Peyer's patch (tissue), 4 donors: ENCODE measurements at regions not wholly inside any gene's neighbourhood (a gene's known extent, or its start where the extent isn't known, plus 50 kb on each side); places are given as distances from the start of the nearest gene placed in this dataset.

Experiments
- DNase-seq, 3 donors: peaks; one replicate each; pipeline ENCODE4 v3.0.0-alpha.2; 2017 to 2019
- H3K27ac ChIP-seq, 4 donors: fragments of 200-600 bp; sonication (generic); one replicate each; pipeline ENCODE4 v1.5.1; 2016 to 2019
- H3K27me3 ChIP-seq, 2 donors: fragments of 200-600 bp; sonication (generic); one replicate each; pipeline ENCODE4 v1.5.1; 2019
- H3K36me3 ChIP-seq, 3 donors: fragments of 200-600 bp; sonication (generic); one replicate each; pipeline ENCODE4 v1.5.1; 2016 to 2019
- H3K4me1 ChIP-seq, 4 donors: fragments of 200-600 bp; sonication (generic); one replicate each; pipeline ENCODE4 v1.5.1; 2016 to 2019
- H3K4me3 ChIP-seq, 4 donors: fragments of 200-600 bp; sonication (generic); 1 replicate in 3 of 4; 2 replicates in 1 of 4; pipeline ENCODE4 v1.5.1; 2016 to 2019; ENCODE audit warnings: mild to moderate bottlenecking in 1 of 4
- H3K9me3 ChIP-seq, 4 donors: fragments of 200-600 bp; sonication (generic); one replicate each; pipeline ENCODE4 v1.5.1; 2016 to 2019; ENCODE audit warnings: mild to moderate bottlenecking in 1 of 4
- POLR2A ChIP-seq, 2 donors: fragments of 450-650 bp; IDR thresholded peaks; one replicate each; pipeline ENCODE4 v1.5.1; 2017; ENCODE audit warnings: antibody characterized with exemption in 2 of 2, mild to moderate bottlenecking in 2 of 2, moderate library complexity in 2 of 2
- TF ChIP-seq, protein P1 (sequence below), 6 experiments: fragments of 450-650 bp in 4 of 6; fragments of 200-600 bp in 2 of 6; sonication (generic) in 1 of 6; IDR thresholded peaks; one replicate each; pipeline ENCODE4 v1.5.1; 2017 to 2019; ENCODE audit warnings: antibody characterized with exemption in 6 of 6, mild to moderate bottlenecking in 3 of 6, moderate library complexity in 1 of 6

- Histone ChIP-seq H3K4me1 (no peaks in the 10 kb centered on the region), H3K27ac (no peak overlapping the region), H3K36me3 (no peaks in the 10 kb centered on the region), H3K4me3 (no peak overlapping the region), H3K27me3 (no peaks in the 10 kb centered on the region), H3K9me3 (no peaks in the 10 kb centered on the region)
- no peak for DNase-seq
- no peak for TF ChIP-seq POLR2A (IDR thresholded peaks at IDR 0.05)
- TF ChIP-seq, protein P1, sequence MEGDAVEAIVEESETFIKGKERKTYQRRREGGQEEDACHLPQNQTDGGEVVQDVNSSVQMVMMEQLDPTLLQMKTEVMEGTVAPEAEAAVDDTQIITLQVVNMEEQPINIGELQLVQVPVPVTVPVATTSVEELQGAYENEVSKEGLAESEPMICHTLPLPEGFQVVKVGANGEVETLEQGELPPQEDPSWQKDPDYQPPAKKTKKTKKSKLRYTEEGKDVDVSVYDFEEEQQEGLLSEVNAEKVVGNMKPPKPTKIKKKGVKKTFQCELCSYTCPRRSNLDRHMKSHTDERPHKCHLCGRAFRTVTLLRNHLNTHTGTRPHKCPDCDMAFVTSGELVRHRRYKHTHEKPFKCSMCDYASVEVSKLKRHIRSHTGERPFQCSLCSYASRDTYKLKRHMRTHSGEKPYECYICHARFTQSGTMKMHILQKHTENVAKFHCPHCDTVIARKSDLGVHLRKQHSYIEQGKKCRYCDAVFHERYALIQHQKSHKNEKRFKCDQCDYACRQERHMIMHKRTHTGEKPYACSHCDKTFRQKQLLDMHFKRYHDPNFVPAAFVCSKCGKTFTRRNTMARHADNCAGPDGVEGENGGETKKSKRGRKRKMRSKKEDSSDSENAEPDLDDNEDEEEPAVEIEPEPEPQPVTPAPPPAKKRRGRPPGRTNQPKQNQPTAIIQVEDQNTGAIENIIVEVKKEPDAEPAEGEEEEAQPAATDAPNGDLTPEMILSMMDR (IDR thresholded peaks at IDR 0.05): no peak
These were observed 720.2 kb upstream of the GOLIM4 start for GRCh38 chr3:168815946-168816345.

GRCh38 chr3:168813225-168813802 lies 717.6 kb upstream of the GOLIM4 start:
- H3K27me3 ChIP-seq: no peaks in the 10 kb centered on the region
- H3K27ac ChIP-seq: no peak overlapping the region
- H3K9me3 ChIP-seq: no peaks in the 10 kb centered on the region
- no peaks in the 10 kb centered on the region for H3K36me3 ChIP-seq
- DNase-seq: no peak
- TF ChIP-seq POLR2A (IDR thresholded peaks at IDR 0.05): no peak
- TF ChIP-seq, protein P1 (IDR thresholded peaks at IDR 0.05): no peak
- no peak overlapping the region for H3K4me3 ChIP-seq
- H3K4me1 ChIP-seq: no peaks in the 10 kb centered on the region

GRCh38 chr3:168812234-168812633 lies 716.5 kb upstream of the GOLIM4 start:
- Histone ChIP-seq H3K27me3 (no peaks in the 10 kb centered on the region), H3K4me3 (no peak overlapping the region)
- DNase-seq: no peak

DNA sequence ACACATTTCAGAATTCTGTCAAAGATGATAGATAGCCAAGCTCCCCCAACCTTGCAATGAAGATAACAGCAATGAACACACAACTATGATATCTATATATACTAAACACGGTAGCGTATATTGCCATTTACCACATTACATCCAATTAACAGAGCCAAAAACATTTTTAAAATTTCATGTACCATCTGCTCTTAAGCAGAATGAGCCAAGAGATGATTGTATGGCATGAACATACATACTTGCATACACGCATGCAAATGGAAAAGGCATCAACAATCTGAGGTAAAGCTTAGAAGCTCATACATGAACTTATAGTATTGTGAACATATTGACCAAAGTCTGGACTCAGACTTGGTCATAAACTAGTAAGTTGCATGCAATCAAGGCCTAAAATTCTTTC lies 712.9 kb upstream of the GOLIM4 start:
- H3K27ac ChIP-seq: no peak overlapping the region
- no peak overlapping the region for H3K4me3 ChIP-seq
- H3K36me3 ChIP-seq: no peaks in the 10 kb centered on the region
- no peak for DNase-seq
- H3K4me1 ChIP-seq: no peaks in the 10 kb centered on the region
- no peaks in the 10 kb centered on the region for H3K27me3 ChIP-seq
- no peaks in the 10 kb centered on the region for H3K9me3 ChIP-seq
- no peak for TF ChIP-seq POLR2A (IDR thresholded peaks at IDR 0.05)
- TF ChIP-seq, protein P1 (IDR thresholded peaks at IDR 0.05): no peak

More at GRCh38 chr3:168812234-168812633, 716.5 kb upstream of the GOLIM4 start:
- no peak overlapping the region for H3K27ac ChIP-seq
- H3K4me1 ChIP-seq: no peaks in the 10 kb centered on the region
- TF ChIP-seq, protein P1 (IDR thresholded peaks at IDR 0.05): no peak
- no peak for TF ChIP-seq POLR2A (IDR thresholded peaks at IDR 0.05)
- no peaks in the 10 kb centered on the region for H3K9me3 ChIP-seq
- no peaks in the 10 kb centered on the region for H3K36me3 ChIP-seq

GRCh38 chr3:168807448-168807847 lies 711.7 kb upstream of the GOLIM4 start:
- DNase-seq: no peak
- TF ChIP-seq POLR2A (IDR thresholded peaks at IDR 0.05): no peak
- TF ChIP-seq, protein P1 (IDR thresholded peaks at IDR 0.05): no peak
- Histone ChIP-seq H3K36me3 (no peaks in the 10 kb centered on the region), H3K4me1 (no peaks in the 10 kb centered on the region), H3K27ac (no peak overlapping the region), H3K27me3 (no peaks in the 10 kb centered on the region), H3K4me3 (no peak overlapping the region), H3K9me3 (no peaks in the 10 kb centered on the region)

- no peak for DNase-seq
- Histone ChIP-seq H3K27ac (no peak overlapping the region), H3K4me1 (no peaks in the 10 kb centered on the region)
These were observed 711.1 kb upstream of the GOLIM4 start for GRCh38 chr3:168806871-168807270.

More at GRCh38 chr3:168806871-168807270, 711.1 kb upstream of the GOLIM4 start:
- no peaks in the 10 kb centered on the region for H3K27me3 ChIP-seq
- no peak overlapping the region for H3K4me3 ChIP-seq
- TF ChIP-seq POLR2A (IDR thresholded peaks at IDR 0.05): no peak
- TF ChIP-seq, protein P1 (IDR thresholded peaks at IDR 0.05): no peak
- no peaks in the 10 kb centered on the region for H3K9me3 ChIP-seq
- H3K36me3 ChIP-seq: no peaks in the 10 kb centered on the region
